ENCODE measurements at regions not wholly inside any gene's neighbourhood (a gene's known extent, or its start where the extent isn't known, plus 50 kb on each side); places are given as distances from the start of the nearest gene placed in this dataset.

- intact Hi-C loops (cut with DNase I), result no loop called here
- no peaks in the 10 kb centered on the region for H3K4me1 ChIP-seq
- no peak overlapping the region for H3K4me3 ChIP-seq
- H3K36me3 ChIP-seq, result no peaks in the 10 kb centered on the region
- H3K27ac ChIP-seq, result no peak overlapping the region
- WGBS, 2 donors, result 37 to 48% methylated on average over 5 of the region's 5 CpGs
- DNase-seq, result no peak
- no peaks in the 10 kb centered on the region for H3K9me3 ChIP-seq
- no peaks in the 10 kb centered on the region for H3K27me3 ChIP-seq
- TF ChIP-seq POLR2A (IDR thresholded peaks at IDR 0.05), result no peak
- TF ChIP-seq, protein P1, sequence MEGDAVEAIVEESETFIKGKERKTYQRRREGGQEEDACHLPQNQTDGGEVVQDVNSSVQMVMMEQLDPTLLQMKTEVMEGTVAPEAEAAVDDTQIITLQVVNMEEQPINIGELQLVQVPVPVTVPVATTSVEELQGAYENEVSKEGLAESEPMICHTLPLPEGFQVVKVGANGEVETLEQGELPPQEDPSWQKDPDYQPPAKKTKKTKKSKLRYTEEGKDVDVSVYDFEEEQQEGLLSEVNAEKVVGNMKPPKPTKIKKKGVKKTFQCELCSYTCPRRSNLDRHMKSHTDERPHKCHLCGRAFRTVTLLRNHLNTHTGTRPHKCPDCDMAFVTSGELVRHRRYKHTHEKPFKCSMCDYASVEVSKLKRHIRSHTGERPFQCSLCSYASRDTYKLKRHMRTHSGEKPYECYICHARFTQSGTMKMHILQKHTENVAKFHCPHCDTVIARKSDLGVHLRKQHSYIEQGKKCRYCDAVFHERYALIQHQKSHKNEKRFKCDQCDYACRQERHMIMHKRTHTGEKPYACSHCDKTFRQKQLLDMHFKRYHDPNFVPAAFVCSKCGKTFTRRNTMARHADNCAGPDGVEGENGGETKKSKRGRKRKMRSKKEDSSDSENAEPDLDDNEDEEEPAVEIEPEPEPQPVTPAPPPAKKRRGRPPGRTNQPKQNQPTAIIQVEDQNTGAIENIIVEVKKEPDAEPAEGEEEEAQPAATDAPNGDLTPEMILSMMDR (IDR thresholded peaks at IDR 0.05), result no peak
Measured at GRCh38 chr9:30120666-30121065, 2263.8 kb upstream of the ACO1 start.

- Histone ChIP-seq H3K27ac (no peak overlapping the region), H3K36me3 (no peaks in the 10 kb centered on the region), H3K27me3 (no peaks in the 10 kb centered on the region), H3K4me3 (no peak overlapping the region), H3K4me1 (no peaks in the 10 kb centered on the region), H3K9me3 (no peaks in the 10 kb centered on the region)
- WGBS, 2 donors, result 81 to 87% methylated on average over 4 of the region's 4 CpGs
- intact Hi-C loops (cut with DNase I), result no loop called here
- TF ChIP-seq POLR2A (IDR thresholded peaks at IDR 0.05), result no peak
- TF ChIP-seq, protein P1 (IDR thresholded peaks at IDR 0.05), result no peak
- DNase-seq, result no peak
Measured at GRCh38 chr9:30121611-30122010, 2262.8 kb upstream of the ACO1 start.

DNA sequence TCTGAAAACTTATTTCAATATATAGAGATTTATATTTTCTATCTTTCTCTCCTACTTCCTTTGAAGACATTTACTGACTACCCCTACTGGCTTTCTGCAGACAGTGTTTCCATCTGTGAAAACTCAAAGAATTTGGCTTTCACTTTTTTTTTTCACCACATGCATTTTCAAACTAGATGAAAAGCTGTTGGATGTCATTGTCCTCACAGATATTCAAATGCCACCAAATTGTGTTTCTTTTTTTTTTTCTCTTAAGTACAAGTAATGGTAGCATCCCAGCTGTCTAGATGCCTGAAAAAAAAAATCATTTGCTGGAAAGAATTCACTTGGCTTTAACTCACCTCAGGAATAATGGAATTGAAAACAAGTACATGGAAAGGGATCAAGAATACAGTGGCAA lies 2258.6 kb upstream of the ACO1 start:
- no peak for TF ChIP-seq POLR2A (IDR thresholded peaks at IDR 0.05)
- TF ChIP-seq, protein P1 (IDR thresholded peaks at IDR 0.05), result no peak
- Histone ChIP-seq H3K36me3 (no peaks in the 10 kb centered on the region), H3K4me3 (no peak overlapping the region), H3K9me3 (no peaks in the 10 kb centered on the region), H3K27ac (no peak overlapping the region), H3K27me3 (no peaks in the 10 kb centered on the region), H3K4me1 (no peaks in the 10 kb centered on the region)
- no peak for DNase-seq
- intact Hi-C loops (cut with DNase I), result no loop called here

GRCh38 chr9:30127371-30127770 lies 2257.1 kb upstream of the ACO1 start:
- intact Hi-C loops (cut with DNase I), result no loop called here
- Histone ChIP-seq H3K9me3 (no peaks in the 10 kb centered on the region), H3K27ac (no peak overlapping the region), H3K4me1 (no peaks in the 10 kb centered on the region), H3K36me3 (no peaks in the 10 kb centered on the region), H3K4me3 (no peak overlapping the region), H3K27me3 (no peaks in the 10 kb centered on the region)
- TF ChIP-seq, protein P1 (IDR thresholded peaks at IDR 0.05), result no peak
- no peak for TF ChIP-seq POLR2A (IDR thresholded peaks at IDR 0.05)
- DNase-seq, result no peak

- Histone ChIP-seq H3K9me3 (no peaks in the 10 kb centered on the region), H3K4me1 (no peaks in the 10 kb centered on the region), H3K27ac (no peak overlapping the region), H3K36me3 (no peaks in the 10 kb centered on the region), H3K4me3 (no peak overlapping the region), H3K27me3 (no peaks in the 10 kb centered on the region)
- no peak for DNase-seq
- 61 to 88% methylated on average over 1 to 2 of the region's 2 CpGs for WGBS, 2 donors
- intact Hi-C loops (cut with DNase I), result no loop called here
- TF ChIP-seq, protein P1 (IDR thresholded peaks at IDR 0.05), result no peak
- no peak for TF ChIP-seq POLR2A (IDR thresholded peaks at IDR 0.05)
Measured at GRCh38 chr9:30140407-30140806, 2244.0 kb upstream of the ACO1 start.
